Fibroblast of skin of back (primary cell): ENCODE measurements at regions not wholly inside any gene's neighbourhood (a gene's known extent, or its start where the extent isn't known, plus 50 kb on each side); places are given as distances from the start of the nearest gene placed in this dataset.
"Not testable (repeated sequence)": the region's sequence is repeated elsewhere in the genome, so short reads cannot be mapped to it uniquely, and the experiment has no call there.

Experiments used
- DNase-seq: peaks from one replicate; pipeline ENCODE4 v3.0.0-alpha.2; 2013

DNA sequence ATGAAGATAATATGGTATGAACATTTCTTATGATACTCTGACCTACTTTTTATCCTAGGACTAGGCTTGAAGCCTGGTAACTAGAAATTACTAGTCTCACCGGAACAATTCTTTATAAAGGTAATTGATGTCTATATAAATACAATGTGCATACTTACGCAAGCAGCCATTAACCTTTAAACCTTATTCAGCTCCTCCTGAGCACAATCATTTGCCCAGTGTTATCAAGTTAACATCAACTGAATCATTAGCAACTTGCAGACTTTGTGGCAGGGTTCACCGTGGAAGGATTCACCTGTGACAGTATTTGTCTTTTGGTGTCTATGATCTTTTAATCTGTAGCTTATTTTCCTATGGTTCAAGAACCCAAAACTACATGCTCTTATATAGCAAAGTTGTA is 508.6 kb upstream of the KLHL1 start:
- DNase-seq = no peak

GRCh38 chr13:70613295-70613694 is 505.0 kb upstream of the KLHL1 start:
- DNase-seq = no peak

DNA sequence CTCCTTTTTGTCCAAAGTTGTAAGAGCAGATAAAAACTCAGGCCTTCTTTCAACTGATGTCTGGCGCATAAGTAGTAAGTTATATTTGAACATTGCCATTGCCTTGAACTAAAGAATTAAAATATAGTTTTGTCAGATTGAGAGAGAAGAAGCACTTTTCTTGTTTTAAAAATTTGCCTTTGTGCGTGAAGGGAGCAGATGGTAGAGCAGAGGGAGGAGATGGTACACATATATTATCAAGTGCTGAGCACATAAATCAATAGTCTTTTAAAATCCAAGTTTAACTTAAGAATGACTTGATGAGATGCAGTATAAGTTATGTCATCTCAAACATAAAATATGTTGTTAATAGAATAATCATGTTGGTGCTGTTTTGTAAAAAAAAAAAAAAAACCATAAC is 504.6 kb upstream of the KLHL1 start:
- no peak for DNase-seq

DNA sequence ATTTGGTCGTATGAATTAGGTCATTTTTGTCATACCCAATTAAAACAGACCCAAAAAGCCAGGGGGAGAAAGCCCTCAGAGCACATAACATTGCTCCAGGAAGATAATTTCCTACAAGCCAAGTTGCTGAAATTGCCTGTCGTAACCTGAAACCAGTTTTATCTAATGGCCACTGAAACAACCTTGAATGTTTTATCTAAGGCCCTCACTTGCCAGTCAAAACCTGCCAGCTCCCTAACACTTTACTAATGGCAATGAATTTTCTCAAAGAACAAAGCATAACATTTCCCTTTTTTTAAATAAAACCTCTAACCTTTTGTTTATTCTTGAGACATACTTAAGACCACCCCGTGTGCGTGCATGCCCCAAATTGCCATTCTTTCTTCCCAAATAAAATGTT is 496.2 kb upstream of the KLHL1 start:
- no peak for DNase-seq

DNA sequence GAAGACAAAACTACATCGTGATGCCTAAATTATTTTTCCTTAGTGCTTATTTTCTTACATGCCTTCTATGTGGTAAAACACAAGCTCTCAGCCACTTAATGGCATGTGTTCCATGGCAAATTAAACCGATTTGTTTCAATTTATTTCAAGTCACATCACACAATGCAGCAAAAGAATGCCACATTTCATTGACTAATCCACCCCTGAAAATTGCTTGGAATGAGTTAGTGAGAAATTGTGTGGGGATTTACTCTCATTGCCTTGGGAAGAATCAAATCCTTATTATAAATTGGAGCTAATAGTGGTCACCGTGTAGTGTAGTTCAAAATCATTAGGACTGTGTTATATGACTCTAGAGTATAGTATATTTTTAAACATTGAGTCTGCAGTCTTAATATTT is 485.5 kb upstream of the KLHL1 start:
- DNase-seq = no peak

- no peak for DNase-seq
Measured at GRCh38 chr13:70585109-70585508, 476.9 kb upstream of the KLHL1 start.

DNA sequence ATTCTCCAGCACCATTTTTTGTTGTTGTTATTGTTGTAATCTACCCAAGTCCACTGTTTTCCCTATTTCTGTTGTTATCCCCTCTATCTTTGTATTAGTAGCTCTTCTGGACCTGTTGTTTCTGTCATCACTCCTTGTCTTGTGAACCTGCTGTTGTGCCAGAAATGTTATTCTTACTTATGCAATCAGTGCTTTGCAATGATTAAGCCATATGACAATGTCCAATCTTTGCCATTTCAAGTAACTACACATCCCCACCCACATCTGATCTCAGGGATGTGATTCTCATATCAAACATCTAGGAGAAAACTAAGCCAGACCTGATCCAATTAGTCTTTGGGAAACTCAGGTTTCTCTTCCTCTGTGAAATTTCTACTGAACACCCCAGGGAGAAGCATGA is 472.6 kb upstream of the KLHL1 start:
- no peak for DNase-seq

DNA sequence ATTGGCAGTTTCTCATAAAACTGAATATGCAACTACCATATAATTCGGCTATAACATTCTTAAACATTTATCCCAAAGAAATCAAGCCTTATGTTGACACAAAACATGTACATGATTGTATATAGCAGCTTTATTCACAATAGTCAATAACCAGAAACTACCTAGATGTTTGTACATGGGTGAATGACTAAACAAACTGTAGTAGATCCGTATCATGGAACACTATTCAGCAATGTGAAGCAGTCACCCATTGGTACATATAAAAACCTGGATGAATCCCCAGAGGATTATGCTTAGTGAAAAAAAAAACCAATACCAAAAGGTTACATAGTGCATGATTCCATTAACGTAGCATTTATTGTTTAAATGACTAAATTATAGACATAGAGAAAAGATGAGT is 471.7 kb upstream of the KLHL1 start:
- no peak for DNase-seq

DNA sequence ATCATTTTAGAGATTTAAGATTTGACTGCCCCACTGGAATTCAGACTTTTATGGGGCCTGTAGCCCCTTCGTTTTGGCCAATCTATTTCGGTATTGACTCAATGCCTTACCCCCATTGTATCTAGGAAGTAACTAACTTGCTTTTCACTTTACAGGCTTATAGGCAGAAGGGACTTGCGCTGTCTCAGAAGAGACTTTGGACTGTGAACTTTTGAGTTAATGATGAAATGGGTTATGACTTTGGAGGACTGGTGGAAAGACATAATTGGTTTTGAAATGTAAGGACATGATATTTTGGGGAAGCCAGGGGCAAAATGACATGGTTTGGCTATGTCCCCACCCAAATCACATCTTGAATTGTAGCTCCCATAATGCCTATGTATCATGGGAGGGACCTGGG is 463.0 kb upstream of the KLHL1 start:
- DNase-seq = no peak

- peak; percentile 36 for DNase-seq
Measured at GRCh38 chr13:70568571-70568970, 460.3 kb upstream of the KLHL1 start.

GRCh38 chr13:70544706-70545105 is 436.5 kb upstream of the KLHL1 start:
- no peak for DNase-seq

- no peak for DNase-seq
Measured at GRCh38 chr13:70541451-70541850, 433.2 kb upstream of the KLHL1 start.

GRCh38 chr13:70534466-70534865 is 426.2 kb upstream of the KLHL1 start:
- DNase-seq = no peak

DNA sequence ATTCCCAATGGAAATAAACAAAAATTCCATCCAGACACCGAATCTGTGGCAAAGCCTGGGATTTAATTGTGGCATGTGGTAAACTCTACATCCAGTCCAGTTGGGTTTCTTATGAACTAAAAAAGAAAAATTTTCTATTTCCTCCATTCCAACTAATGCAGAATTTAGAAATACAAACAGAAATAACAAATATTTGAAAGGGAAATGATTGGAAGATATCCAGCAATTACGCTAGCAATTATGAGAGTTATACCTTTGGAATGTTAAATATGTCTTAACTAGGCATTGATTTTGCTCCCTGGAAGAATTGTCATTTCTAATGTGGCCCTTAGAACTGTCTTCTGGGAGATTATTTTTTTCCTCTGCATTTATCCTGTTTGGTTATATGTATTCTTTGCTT is 421.4 kb upstream of the KLHL1 start:
- DNase-seq = peak; percentile 2

DNA sequence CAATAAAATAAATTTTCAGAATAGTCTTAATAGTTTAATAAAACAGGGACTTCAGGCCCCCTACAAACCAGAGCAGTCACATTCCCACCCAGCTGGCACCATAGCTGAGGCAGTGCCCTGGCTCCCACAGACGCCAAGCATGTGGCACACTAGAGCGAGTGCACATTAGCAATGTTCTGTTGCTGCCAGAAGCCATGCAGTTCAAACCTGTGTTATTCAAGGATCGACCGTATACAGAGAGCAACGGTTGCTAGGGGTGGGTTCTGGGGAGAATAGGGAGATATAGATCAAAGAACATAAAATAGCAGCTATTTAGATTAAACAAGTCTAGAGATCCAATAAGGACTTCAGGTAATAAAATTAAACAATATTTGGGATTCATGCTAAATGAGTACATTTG is 419.3 kb upstream of the KLHL1 start:
- no peak for DNase-seq

- DNase-seq = no peak
Measured at GRCh38 chr13:70523622-70524021, 415.4 kb upstream of the KLHL1 start.

DNA sequence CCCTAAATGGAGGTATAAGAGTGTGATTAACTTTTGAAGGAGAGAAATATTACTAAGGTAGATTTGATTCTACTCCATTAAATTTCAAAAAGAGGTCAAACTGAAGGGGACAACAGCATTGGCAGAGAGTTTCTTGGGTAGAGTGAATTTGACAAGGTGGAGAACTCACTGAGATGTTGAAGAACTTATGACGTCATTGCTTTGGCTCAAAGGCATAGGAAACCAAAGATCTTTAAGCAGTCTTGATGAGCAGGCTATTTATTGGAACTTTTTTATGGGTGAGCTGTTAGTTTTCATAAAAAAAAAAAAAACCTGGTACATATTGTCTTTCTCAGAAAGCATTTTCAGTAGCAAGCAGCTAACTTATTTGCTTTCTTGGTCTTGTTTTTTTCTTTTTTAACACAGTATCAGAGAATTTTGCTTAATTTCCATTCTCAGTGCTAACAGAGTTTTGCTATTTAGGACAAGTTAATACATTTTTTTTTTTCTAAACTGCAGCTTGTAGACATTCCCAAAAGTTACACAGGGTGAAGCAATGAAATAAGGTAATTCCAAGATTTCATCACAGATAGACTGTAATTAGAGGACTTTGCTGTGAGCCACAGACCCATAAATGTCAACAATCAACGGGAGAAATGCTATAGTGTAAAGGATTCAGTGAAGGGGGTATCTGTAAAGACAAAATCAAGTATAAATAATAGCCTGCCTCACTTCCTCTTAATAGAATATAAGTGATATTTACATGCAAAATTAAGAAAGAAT is 412.2 kb upstream of the KLHL1 start:
- no peak for DNase-seq

DNA sequence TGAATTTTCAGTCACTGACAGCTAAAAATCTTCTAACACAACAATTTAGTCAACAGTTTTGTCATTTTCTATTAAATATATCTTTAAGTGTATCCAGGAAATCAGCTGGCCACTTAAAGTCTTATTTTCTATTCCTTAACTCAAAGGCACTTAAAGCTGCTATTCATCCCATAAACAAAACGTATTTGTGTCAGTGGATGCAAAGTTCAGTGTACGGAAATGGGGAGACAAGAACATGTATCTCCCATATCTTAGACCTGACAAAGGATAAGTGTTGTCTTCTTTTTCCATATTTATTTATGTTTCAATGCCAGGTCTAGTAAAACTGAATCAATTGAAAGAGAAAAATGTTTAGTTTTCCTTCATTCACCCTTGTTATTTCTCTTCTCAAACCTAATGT is 409.8 kb upstream of the KLHL1 start:
- DNase-seq = no peak

DNA sequence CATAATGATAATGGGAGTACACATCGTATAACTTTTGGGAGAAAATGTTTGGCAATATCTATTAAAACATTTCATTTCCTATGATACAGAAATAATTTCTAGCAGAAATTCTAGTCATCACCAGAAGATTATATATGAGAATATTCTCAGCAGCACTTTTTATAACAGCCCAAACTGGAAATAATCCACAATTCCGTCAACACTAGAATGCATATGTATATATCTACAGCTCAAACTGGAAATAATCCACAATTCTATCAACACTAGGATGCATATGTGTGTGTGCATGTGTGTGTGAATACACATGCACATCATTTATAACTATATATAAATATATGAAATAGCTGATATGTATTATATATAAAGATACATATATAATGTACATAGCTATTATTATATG is 408.0 kb upstream of the KLHL1 start:
- DNase-seq = no peak

DNA sequence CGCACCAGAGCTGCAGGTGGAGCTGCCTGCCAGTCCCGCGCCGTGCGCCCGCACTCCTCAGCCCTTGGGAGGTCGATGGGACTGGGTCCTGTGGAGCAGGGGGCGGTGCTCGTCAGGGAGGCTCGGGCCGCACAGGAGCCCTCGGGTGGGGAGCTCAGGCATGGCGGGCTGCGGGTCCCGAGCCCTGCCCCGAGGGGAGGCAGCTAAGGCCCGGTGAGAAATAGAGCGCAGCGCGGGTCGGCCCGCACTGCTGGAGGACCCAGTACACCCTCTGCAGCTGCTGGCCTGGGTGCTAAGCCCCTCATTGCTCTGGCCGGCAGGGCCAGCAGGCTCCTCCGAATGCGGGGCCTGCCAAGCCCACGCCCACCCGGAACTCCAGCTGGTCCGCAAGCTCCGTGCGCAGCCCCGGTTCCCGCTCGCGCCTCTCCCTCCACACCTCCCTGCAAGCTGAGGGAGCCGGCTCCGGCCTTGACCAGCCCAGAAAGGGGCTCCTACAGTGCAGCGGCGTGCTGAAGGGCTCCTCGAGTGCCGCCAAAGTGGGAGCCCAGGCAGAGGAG is 403.7 kb upstream of the KLHL1 start:
- DNase-seq = not testable (repeated sequence)

DNA sequence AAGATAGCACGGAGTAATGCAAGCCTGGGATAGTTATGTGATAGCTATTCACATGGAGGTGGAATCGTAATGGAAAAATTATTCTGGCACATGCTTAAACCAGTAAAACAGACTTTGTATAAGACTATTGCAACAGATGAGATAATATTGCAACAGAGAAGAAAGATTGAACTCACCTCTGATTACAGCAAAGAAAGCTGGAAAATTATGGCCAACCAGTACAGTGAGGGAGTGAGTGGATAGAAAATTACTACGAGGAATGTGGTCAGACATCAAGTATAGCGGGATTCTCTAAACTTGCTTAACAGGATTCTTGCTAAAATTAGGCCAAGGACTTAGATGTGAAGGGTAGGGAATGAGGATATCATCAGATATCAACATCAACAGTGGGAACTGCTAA is 397.6 kb upstream of the KLHL1 start:
- no peak for DNase-seq

- no peak for DNase-seq
Measured at GRCh38 chr13:70502944-70503343, 394.7 kb upstream of the KLHL1 start.

DNA sequence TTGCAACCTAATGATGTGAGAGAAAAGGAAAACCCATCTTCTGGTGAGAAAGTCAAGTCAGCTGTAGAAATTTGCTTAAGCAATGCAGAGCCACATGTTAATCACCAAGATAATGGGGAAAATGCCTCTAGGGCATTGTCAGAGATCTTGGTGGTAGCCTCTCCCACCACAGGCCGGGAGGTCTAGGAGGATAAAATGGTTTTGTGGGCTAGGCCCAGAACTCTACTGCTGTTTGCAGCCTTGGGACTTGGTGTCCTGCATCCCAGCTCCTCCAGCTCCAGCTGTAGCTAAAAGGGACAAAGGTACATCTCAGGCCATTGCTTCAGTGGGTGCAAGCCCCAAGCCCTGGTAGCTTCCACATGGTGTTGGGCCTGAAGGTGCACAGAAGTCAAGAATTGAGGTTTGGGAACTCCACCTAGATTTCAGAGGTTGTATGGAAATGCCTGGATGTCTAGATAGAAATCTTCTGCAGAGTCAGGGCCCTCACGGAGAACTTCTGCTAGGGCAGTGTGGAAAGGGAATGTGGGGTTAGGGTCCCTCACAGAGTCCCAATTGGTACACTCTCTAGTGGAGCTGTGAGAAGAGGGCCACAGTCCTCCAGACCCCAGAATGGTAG is 382.2 kb upstream of the KLHL1 start:
- no peak for DNase-seq

- no peak for DNase-seq
Measured at GRCh38 chr13:70484931-70485330, 376.7 kb upstream of the KLHL1 start.
